Thyroid gland (tissue), 4 donors: ENCODE measurements at regions not wholly inside any gene's neighbourhood (a gene's known extent, or its start where the extent isn't known, plus 50 kb on each side); places are given as distances from the start of the nearest gene placed in this dataset.

Experiments used
- CTCF ChIP-seq, 6 experiments: fragments of 200-600 bp in 3 of 6; fragments of 450-650 bp in 3 of 6; sonication (generic) in 3 of 6; IDR thresholded peaks; one replicate each; pipeline ENCODE4 v1.5.1; 2016 to 2019; ENCODE audit warnings: antibody characterized with exemption in 6 of 6, mild to moderate bottlenecking in 2 of 6, inconsistent platforms in 1 of 6, moderate library complexity in 1 of 6
- POLR2A ChIP-seq, 2 donors: fragments of 450-650 bp; IDR thresholded peaks; one replicate each; pipeline ENCODE4 v1.6.1; 2017; ENCODE audit warnings: antibody characterized with exemption in 2 of 2, mild to moderate bottlenecking in 2 of 2, moderate library complexity in 1 of 2

GRCh38 chr2:44051593-44052347 lies 56.0 kb upstream of the LRPPRC start:
- no peak for TF ChIP-seq CTCF (IDR thresholded peaks at IDR 0.05)
- TF ChIP-seq POLR2A (IDR thresholded peaks at IDR 0.05) = no peak
